ENCODE measurements at regions not wholly inside any gene's neighbourhood (a gene's known extent, or its start where the extent isn't known, plus 50 kb on each side); places are given as distances from the start of the nearest gene placed in this dataset.

DNA sequence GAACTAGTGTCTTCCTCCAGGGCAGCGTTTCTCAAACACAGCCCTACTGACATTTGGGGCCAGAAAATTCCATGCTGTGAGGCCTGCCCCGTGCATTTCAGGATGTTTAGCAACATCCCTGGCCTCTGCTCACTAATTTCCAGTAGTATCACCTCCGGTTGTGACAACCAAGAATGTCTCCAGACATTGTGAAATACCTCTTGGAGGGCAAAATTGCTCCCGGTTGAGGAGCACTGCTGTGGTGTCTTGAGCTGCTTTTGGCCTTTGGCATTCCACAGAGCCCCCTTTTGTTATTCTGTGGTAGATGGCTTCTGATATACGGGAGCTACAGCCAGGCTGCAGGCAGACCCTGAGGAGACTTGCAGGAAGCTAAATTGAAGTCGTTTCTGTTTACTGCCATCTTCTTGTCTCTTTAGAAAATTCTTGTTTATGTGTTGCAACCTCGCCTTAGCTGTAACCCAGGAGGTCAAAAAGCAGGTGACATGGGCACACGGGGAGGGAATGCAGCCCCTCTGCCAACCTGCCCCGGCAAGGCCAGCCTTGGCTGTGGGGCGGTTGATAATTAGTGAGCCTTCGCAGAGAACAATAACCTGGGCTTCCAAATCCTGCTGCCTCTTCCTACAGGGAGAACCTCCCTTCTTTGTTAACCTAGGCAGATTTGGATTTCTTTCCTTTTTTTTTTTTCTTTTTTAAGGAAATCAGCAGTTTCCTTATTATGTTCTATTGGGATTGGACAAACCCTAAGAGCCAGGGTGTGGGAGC, 74.7 kb upstream of the AKT3 start:
- ChIA-PET POLR2A (interaction anchor here (0.6 to 1.4 kb wide), 4 partner anchors 12 to 314 kb away, joined by 3 to 4 read pairs (median 4); no protein-coding TSS in a partner anchor), CTCF (interaction anchor here (0.6 to 1.1 kb wide), 5 partner anchors 22 to 1064 kb away, joined by 3 read pairs; no protein-coding TSS in a partner anchor)
- DNase-seq (ENCODE audit: unreplicated experiment): peak; percentile 90
- TF ChIP-seq, protein P1, sequence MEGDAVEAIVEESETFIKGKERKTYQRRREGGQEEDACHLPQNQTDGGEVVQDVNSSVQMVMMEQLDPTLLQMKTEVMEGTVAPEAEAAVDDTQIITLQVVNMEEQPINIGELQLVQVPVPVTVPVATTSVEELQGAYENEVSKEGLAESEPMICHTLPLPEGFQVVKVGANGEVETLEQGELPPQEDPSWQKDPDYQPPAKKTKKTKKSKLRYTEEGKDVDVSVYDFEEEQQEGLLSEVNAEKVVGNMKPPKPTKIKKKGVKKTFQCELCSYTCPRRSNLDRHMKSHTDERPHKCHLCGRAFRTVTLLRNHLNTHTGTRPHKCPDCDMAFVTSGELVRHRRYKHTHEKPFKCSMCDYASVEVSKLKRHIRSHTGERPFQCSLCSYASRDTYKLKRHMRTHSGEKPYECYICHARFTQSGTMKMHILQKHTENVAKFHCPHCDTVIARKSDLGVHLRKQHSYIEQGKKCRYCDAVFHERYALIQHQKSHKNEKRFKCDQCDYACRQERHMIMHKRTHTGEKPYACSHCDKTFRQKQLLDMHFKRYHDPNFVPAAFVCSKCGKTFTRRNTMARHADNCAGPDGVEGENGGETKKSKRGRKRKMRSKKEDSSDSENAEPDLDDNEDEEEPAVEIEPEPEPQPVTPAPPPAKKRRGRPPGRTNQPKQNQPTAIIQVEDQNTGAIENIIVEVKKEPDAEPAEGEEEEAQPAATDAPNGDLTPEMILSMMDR (IDR thresholded peaks at IDR 0.05; ENCODE audit: unreplicated experiment): no peak
- Mint-ChIP-seq H3K9me3 (ENCODE audit: unreplicated experiment) (no peaks in the 10 kb centered on the region), H3K36me3 (ENCODE audit: insufficient read depth, unreplicated experiment) (no peaks in the 10 kb centered on the region), H3K4me3 (ENCODE audit: unreplicated experiment) (no peak overlapping the region), H3K4me1 (ENCODE audit: insufficient read depth, unreplicated experiment) (peaks cover 17% of the 10 kb centered on the region), H3K27ac (ENCODE audit: low read depth, unreplicated experiment) (peak overlapping the region; percentile 44), H3K27me3 (ENCODE audit: insufficient read depth, unreplicated experiment) (no peaks in the 10 kb centered on the region)
- intact Hi-C loops (cut with micrococcal nuclease): loop anchor here (1.0 kb wide), 1 partner anchor 74 kb away; the partner anchor contains the start of gene AKT3
- no TSS peak for BruUV-seq (replicated peaks)

GRCh38 chr1:243924188-243924587, 74.1 kb upstream of the AKT3 start:
- TF ChIP-seq, protein P1 (IDR thresholded peaks at IDR 0.05; ENCODE audit: unreplicated experiment): no peak
- BruUV-seq (replicated peaks): no TSS peak
- intact Hi-C loops (cut with micrococcal nuclease): loop anchor here (1.0 kb wide), 1 partner anchor 74 kb away; the partner anchor contains the start of gene AKT3
- DNase-seq (ENCODE audit: unreplicated experiment): peak; percentile 81
- POLR2A ChIA-PET: interaction anchor here (0.7 to 1.2 kb wide), 2 partner anchors 124 to 315 kb away, joined by 3 to 4 read pairs; no protein-coding TSS in a partner anchor
- H3K27me3 Mint-ChIP-seq (ENCODE audit: insufficient read depth, unreplicated experiment): no peaks in the 10 kb centered on the region
- no peaks in the 10 kb centered on the region for H3K36me3 Mint-ChIP-seq (ENCODE audit: insufficient read depth, unreplicated experiment)
- peaks cover 17% of the 10 kb centered on the region for H3K4me1 Mint-ChIP-seq (ENCODE audit: insufficient read depth, unreplicated experiment)
- no peaks in the 10 kb centered on the region for H3K9me3 Mint-ChIP-seq (ENCODE audit: unreplicated experiment)
- CTCF ChIA-PET: interaction anchor here (0.7 to 1.1 kb wide), 3 partner anchors 99 to 1063 kb away, joined by 3 read pairs; no protein-coding TSS in a partner anchor
- no peak overlapping the region for H3K4me3 Mint-ChIP-seq (ENCODE audit: unreplicated experiment)
- H3K27ac Mint-ChIP-seq (ENCODE audit: low read depth, unreplicated experiment): peak overlapping the region; percentile 44

- H3K9me3 Mint-ChIP-seq (ENCODE audit: unreplicated experiment): no peaks in the 10 kb centered on the region
- peaks cover 17% of the 10 kb centered on the region for H3K4me1 Mint-ChIP-seq (ENCODE audit: insufficient read depth, unreplicated experiment)
- TF ChIP-seq, protein P1 (IDR thresholded peaks at IDR 0.05; ENCODE audit: unreplicated experiment): no peak
- H3K27me3 Mint-ChIP-seq (ENCODE audit: insufficient read depth, unreplicated experiment): no peaks in the 10 kb centered on the region
- no peak overlapping the region for H3K4me3 Mint-ChIP-seq (ENCODE audit: unreplicated experiment)
- ChIA-PET POLR2A (interaction anchor here (1.2 kb wide), 1 partner anchor 124 kb away, joined by 4 read pairs; no protein-coding TSS in a partner anchor), CTCF (no interaction called here)
- no TSS peak for BruUV-seq (replicated peaks)
- DNase-seq (ENCODE audit: unreplicated experiment): no peak
- no peaks in the 10 kb centered on the region for H3K36me3 Mint-ChIP-seq (ENCODE audit: insufficient read depth, unreplicated experiment)
- H3K27ac Mint-ChIP-seq (ENCODE audit: low read depth, unreplicated experiment): no peak overlapping the region
- intact Hi-C loops (cut with micrococcal nuclease): loop anchor here (1.0 kb wide), 1 partner anchor 73 kb away; the partner anchor contains the start of gene AKT3
Measured at GRCh38 chr1:243923292-243924171, 73.5 kb upstream of the AKT3 start.
